MCF 10A (cell line): ENCODE measurements at regions not wholly inside any gene's neighbourhood (a gene's known extent, or its start where the extent isn't known, plus 50 kb on each side); places are given as distances from the start of the nearest gene placed in this dataset.

Source experiments
- BruUV-seq: library from RNA; stranded (reverse); fragments of 400-500 nt; replicated peaks from 2 replicates; lab custom pipeline; 2021; lab: Mats Ljungman, UMichigan
- CTCF ChIA-PET: fragments of 300-600 bp; sonication (Branson Sonifier 250); formaldehyde crosslinking; extraction: SDS; loops from one replicate; lab custom pipeline; 2021; ENCODE audit warnings: antibody characterized with exemption, inconsistent platforms; lab: Yijun Ruan, JAX
- POLR2A ChIA-PET: fragments of 300-600, 350-650 bp; sonication (Branson Sonifier 250); formaldehyde crosslinking; extraction: SDS; loops from one replicate; lab custom pipeline; 2020; ENCODE audit warnings: antibody characterized with exemption, inconsistent platforms; lab: Yijun Ruan, JAX
- DNase-seq: peaks from one replicate; pipeline ENCODE4 v3.0.0-alpha.2; 2018; ENCODE audit not compliant: unreplicated experiment
- H3K27ac Mint-ChIP-seq: one replicate; pipeline ENCODE4 v1.8.0; 2022; ENCODE audit warnings: mild to moderate bottlenecking, low read depth, mixed read lengths; ENCODE audit not compliant: unreplicated experiment
- H3K27me3 Mint-ChIP-seq: one replicate; pipeline ENCODE4 v1.8.0; 2022; ENCODE audit warnings: mixed read lengths; ENCODE audit not compliant: insufficient read depth, unreplicated experiment
- H3K36me3 Mint-ChIP-seq: one replicate; pipeline ENCODE4 v1.8.0; 2022; ENCODE audit warnings: mild to moderate bottlenecking, moderate library complexity, mixed read lengths; ENCODE audit not compliant: insufficient read depth, unreplicated experiment
- H3K4me1 Mint-ChIP-seq: one replicate; pipeline ENCODE4 v1.8.0; 2022; ENCODE audit warnings: mixed read lengths; ENCODE audit not compliant: insufficient read depth, unreplicated experiment
- H3K4me3 Mint-ChIP-seq: one replicate; pipeline ENCODE4 v1.8.0; 2022; ENCODE audit warnings: mild to moderate bottlenecking, moderate library complexity, mixed read lengths; ENCODE audit not compliant: unreplicated experiment
- H3K9me3 Mint-ChIP-seq: one replicate; pipeline ENCODE4 v1.8.0; 2022; ENCODE audit warnings: mixed read lengths; ENCODE audit not compliant: unreplicated experiment
- CTCF ChIP-seq: fragments of 200-600 bp; IDR thresholded peaks from one replicate; pipeline ENCODE4 v1.8.0; 2022; ENCODE audit warnings: antibody characterized with exemption, mild to moderate bottlenecking; ENCODE audit not compliant: unreplicated experiment
- intact Hi-C: fragments of 100-400 bp; cut with micrococcal nuclease; formaldehyde crosslinking; loops from 2 replicates; pipeline ENCODE4 v1.14.1; 2022

GRCh38 chr7:67455508-67455907 is 458.9 kb downstream of the TYW1 start:
- no peak overlapping the region for H3K27ac Mint-ChIP-seq
- ChIA-PET CTCF (no interaction called here), POLR2A (no interaction called here)
- no peaks in the 10 kb centered on the region for H3K27me3 Mint-ChIP-seq
- TF ChIP-seq CTCF = no peak
- H3K9me3 Mint-ChIP-seq = peaks cover 29% of the 10 kb centered on the region
- no peaks in the 10 kb centered on the region for H3K36me3 Mint-ChIP-seq
- no peak for DNase-seq
- intact Hi-C loops = no loop called here
- H3K4me3 Mint-ChIP-seq = no peak overlapping the region
- BruUV-seq = no TSS peak
- H3K4me1 Mint-ChIP-seq = no peaks in the 10 kb centered on the region

DNA sequence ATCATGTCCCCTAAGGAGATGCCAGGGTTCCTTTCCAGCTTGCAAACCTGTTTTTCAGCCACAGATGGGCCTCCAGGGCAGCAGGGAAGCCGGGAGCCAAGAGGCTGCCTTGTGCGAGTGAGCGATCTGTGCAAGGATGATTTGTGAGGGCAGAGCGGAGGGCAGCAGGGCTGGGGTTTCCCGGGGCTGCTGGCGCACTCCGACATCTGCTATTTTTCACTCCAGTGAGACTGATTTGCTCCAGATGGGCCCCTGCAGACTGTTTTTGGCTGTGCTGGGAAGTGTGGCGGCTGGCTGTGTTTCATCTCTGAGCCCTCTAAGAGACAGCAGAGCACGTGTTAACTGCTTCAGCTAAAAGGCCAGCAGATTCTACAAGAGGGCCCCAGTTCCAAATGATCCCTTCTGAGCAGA is 466.2 kb downstream of the TYW1 start:
- no peaks in the 10 kb centered on the region for H3K36me3 Mint-ChIP-seq
- ChIA-PET POLR2A (no interaction called here), CTCF (no interaction called here)
- DNase-seq = no peak
- no peaks in the 10 kb centered on the region for H3K4me1 Mint-ChIP-seq
- H3K9me3 Mint-ChIP-seq = peaks cover 13% of the 10 kb centered on the region
- H3K4me3 Mint-ChIP-seq = no peak overlapping the region
- H3K27me3 Mint-ChIP-seq = no peaks in the 10 kb centered on the region
- H3K27ac Mint-ChIP-seq = no peak overlapping the region
- BruUV-seq = no TSS peak
- intact Hi-C loops = no loop called here
- TF ChIP-seq CTCF = no peak

GRCh38 chr7:67463316-67463715 is 466.7 kb downstream of the TYW1 start:
- POLR2A ChIA-PET = no interaction called here
- no peaks in the 10 kb centered on the region for H3K4me1 Mint-ChIP-seq
- no peak for DNase-seq
- no peaks in the 10 kb centered on the region for H3K27me3 Mint-ChIP-seq
- BruUV-seq = no TSS peak
- CTCF ChIA-PET = no interaction called here
- no peak overlapping the region for H3K4me3 Mint-ChIP-seq
- no peaks in the 10 kb centered on the region for H3K36me3 Mint-ChIP-seq
- H3K27ac Mint-ChIP-seq = no peak overlapping the region
- intact Hi-C loops = no loop called here
- TF ChIP-seq CTCF = no peak
- H3K9me3 Mint-ChIP-seq = peaks cover 18% of the 10 kb centered on the region

GRCh38 chr7:67463983-67464382 is 467.4 kb downstream of the TYW1 start:
- Mint-ChIP-seq H3K36me3 (no peaks in the 10 kb centered on the region), H3K9me3 (peaks cover 25% of the 10 kb centered on the region), H3K4me1 (no peaks in the 10 kb centered on the region), H3K4me3 (no peak overlapping the region), H3K27me3 (no peaks in the 10 kb centered on the region), H3K27ac (no peak overlapping the region)
- BruUV-seq = no TSS peak
- DNase-seq = no peak
- ChIA-PET POLR2A (no interaction called here), CTCF (no interaction called here)
- no peak for TF ChIP-seq CTCF
- intact Hi-C loops = no loop called here
